ENCODE measurements at regions not wholly inside any gene's neighbourhood (a gene's known extent, or its start where the extent isn't known, plus 50 kb on each side); places are given as distances from the start of the nearest gene placed in this dataset.
A peak's percentile ranks its signal among the peaks of the same experiment; 100 is the strongest.

DNA sequence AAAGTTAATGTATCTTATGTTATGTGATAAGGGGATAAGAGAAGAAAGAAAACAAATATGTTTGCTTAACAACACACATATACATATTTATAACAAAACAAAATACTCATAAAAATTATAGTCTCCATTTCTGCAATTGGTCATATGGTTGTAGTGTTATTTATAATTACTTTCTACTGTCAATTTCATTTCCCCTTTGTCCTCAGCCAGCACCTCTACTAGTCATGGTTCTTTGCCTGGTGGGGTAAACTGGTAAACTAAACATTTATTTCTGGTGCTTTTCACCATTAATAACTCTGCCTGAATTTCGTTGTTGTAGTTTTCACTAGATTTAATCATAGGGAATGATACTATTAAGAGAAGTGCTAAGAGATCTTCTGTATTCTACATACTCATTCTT, 88.0 kb upstream of the ALCAM start:
- no peaks in the 10 kb centered on the region for H3K9me3 ChIP-seq (ENCODE audit: insufficient read depth, low read length, severe bottlenecking)
- H3K9ac ChIP-seq (ENCODE audit: low read depth, low read length): no peak overlapping the region
- no peak overlapping the region for H3K4me2 ChIP-seq (ENCODE audit: insufficient read depth, low read length)
- DNase-seq: no peak
- H2AFZ ChIP-seq (ENCODE audit: low read depth, low read length): no peak overlapping the region
- H3K4me3 ChIP-seq (ENCODE audit: low read depth in 1 of 2, low read length in 2 of 2): no peak overlapping the region
- no peak overlapping the region for H3K27ac ChIP-seq (ENCODE audit: low read length)
- H3K4me1 ChIP-seq (ENCODE audit: insufficient read depth, low read length): no peaks in the 10 kb centered on the region
- no peaks in the 10 kb centered on the region for H4K20me1 ChIP-seq (ENCODE audit: insufficient read depth, low read length)
- H3K79me2 ChIP-seq (ENCODE audit: insufficient read depth, low read length): no peaks in the 10 kb centered on the region
- TF ChIP-seq EZH2 (IDR thresholded peaks at IDR 0.05; ENCODE audit: borderline replicate concordance, low read depth, low read length, severe bottlenecking): no peak
- TF ChIP-seq, protein P1, sequence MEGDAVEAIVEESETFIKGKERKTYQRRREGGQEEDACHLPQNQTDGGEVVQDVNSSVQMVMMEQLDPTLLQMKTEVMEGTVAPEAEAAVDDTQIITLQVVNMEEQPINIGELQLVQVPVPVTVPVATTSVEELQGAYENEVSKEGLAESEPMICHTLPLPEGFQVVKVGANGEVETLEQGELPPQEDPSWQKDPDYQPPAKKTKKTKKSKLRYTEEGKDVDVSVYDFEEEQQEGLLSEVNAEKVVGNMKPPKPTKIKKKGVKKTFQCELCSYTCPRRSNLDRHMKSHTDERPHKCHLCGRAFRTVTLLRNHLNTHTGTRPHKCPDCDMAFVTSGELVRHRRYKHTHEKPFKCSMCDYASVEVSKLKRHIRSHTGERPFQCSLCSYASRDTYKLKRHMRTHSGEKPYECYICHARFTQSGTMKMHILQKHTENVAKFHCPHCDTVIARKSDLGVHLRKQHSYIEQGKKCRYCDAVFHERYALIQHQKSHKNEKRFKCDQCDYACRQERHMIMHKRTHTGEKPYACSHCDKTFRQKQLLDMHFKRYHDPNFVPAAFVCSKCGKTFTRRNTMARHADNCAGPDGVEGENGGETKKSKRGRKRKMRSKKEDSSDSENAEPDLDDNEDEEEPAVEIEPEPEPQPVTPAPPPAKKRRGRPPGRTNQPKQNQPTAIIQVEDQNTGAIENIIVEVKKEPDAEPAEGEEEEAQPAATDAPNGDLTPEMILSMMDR (IDR thresholded peaks at IDR 0.05; ENCODE audit: borderline replicate concordance, extremely low read depth, low read length, poor library complexity, severe bottlenecking): no peak
- no peaks in the 10 kb centered on the region for H3K27me3 ChIP-seq (ENCODE audit: insufficient read depth, low read length, poor library complexity)
- no peak for ATAC-seq (ENCODE audit: insufficient read depth, low read depth)
- no peaks in the 10 kb centered on the region for H3K36me3 ChIP-seq (ENCODE audit: insufficient read depth, low read length)

DNA sequence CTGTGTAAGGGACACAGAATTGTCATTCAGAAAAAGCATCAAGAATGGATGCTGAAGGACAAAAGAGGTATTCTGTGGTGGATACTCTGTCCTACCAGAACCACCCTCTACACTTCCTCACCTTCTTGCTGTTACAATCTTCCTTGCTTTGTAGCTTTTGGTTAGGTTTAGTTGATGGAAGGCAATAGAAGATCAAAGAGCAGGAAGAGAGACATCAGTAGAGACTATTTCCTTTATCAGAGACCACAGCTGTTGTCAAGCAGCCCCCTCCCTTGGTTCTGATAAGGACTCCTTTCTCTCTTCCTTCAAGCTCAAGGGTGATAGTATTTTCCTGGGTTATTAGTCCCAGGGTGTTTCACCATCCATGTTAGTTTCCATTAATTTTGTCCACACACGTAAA, 84.7 kb upstream of the ALCAM start:
- no peaks in the 10 kb centered on the region for H3K4me1 ChIP-seq (ENCODE audit: insufficient read depth, low read length)
- DNase-seq (no peak), ATAC-seq (ENCODE audit: insufficient read depth, low read depth) (peak; percentile 67)
- H3K27ac ChIP-seq (ENCODE audit: low read length): no peak overlapping the region
- H3K9me3 ChIP-seq (ENCODE audit: insufficient read depth, low read length, severe bottlenecking): no peaks in the 10 kb centered on the region
- H4K20me1 ChIP-seq (ENCODE audit: insufficient read depth, low read length): no peaks in the 10 kb centered on the region
- H3K9ac ChIP-seq (ENCODE audit: low read depth, low read length): no peak overlapping the region
- no peaks in the 10 kb centered on the region for H3K27me3 ChIP-seq (ENCODE audit: insufficient read depth, low read length, poor library complexity)
- H3K36me3 ChIP-seq (ENCODE audit: insufficient read depth, low read length): no peaks in the 10 kb centered on the region
- no peak overlapping the region for H3K4me3 ChIP-seq (ENCODE audit: low read depth in 1 of 2, low read length in 2 of 2)
- H2AFZ ChIP-seq (ENCODE audit: low read depth, low read length): no peak overlapping the region
- no peak overlapping the region for H3K4me2 ChIP-seq (ENCODE audit: insufficient read depth, low read length)
- no peaks in the 10 kb centered on the region for H3K79me2 ChIP-seq (ENCODE audit: insufficient read depth, low read length)
- TF ChIP-seq, protein P1 (IDR thresholded peaks at IDR 0.05; ENCODE audit: borderline replicate concordance, extremely low read depth, low read length, poor library complexity, severe bottlenecking): no peak
- TF ChIP-seq EZH2 (IDR thresholded peaks at IDR 0.05; ENCODE audit: borderline replicate concordance, low read depth, low read length, severe bottlenecking): no peak

DNA sequence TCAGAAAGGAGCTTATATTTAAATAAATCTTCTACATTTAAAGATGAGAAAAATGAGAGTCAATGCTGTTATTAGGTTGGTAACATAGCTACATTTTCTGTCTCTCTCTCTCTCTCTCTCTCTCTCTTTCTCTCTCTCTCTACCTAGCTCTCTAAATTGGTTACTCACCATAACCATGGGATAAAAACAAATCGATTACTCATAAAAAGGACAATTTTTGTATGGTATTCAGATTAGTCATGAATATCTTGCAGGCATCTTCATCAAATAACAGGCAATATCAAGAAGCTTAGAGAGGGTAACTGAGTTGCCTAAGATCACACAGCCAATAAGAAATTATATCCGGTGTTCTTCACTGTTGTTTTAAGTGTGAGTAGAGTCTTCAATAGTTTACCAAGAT, 81.8 kb upstream of the ALCAM start:
- Histone ChIP-seq H4K20me1 (ENCODE audit: insufficient read depth, low read length) (no peaks in the 10 kb centered on the region), H3K4me1 (ENCODE audit: insufficient read depth, low read length) (no peaks in the 10 kb centered on the region), H3K27ac (ENCODE audit: low read length) (no peak overlapping the region), H2AFZ (ENCODE audit: low read depth, low read length) (no peak overlapping the region), H3K27me3 (ENCODE audit: insufficient read depth, low read length, poor library complexity) (no peaks in the 10 kb centered on the region), H3K9me3 (ENCODE audit: insufficient read depth, low read length, severe bottlenecking) (no peaks in the 10 kb centered on the region), H3K36me3 (ENCODE audit: insufficient read depth, low read length) (no peaks in the 10 kb centered on the region), H3K9ac (ENCODE audit: low read depth, low read length) (no peak overlapping the region), H3K79me2 (ENCODE audit: insufficient read depth, low read length) (no peaks in the 10 kb centered on the region), H3K4me2 (ENCODE audit: insufficient read depth, low read length) (no peak overlapping the region), H3K4me3 (ENCODE audit: low read depth in 1 of 2, low read length in 2 of 2) (no peak overlapping the region)
- ATAC-seq (ENCODE audit: insufficient read depth, low read depth) (no peak), DNase-seq (no peak)
- TF ChIP-seq EZH2 (IDR thresholded peaks at IDR 0.05; ENCODE audit: borderline replicate concordance, low read depth, low read length, severe bottlenecking): no peak
- TF ChIP-seq, protein P1 (IDR thresholded peaks at IDR 0.05; ENCODE audit: borderline replicate concordance, extremely low read depth, low read length, poor library complexity, severe bottlenecking): no peak
